Suprapubic skin (tissue), 4 donors: ENCODE measurements at regions not wholly inside any gene's neighbourhood (a gene's known extent, or its start where the extent isn't known, plus 50 kb on each side); places are given as distances from the start of the nearest gene placed in this dataset.
A peak's percentile ranks its signal among the peaks of the same experiment; 100 is the strongest.

ENCODE experiments used
- DNase-seq, 2 donors: peaks; one replicate each; pipeline ENCODE4 v3.0.0-alpha.2; 2019; ENCODE audit warnings: low spot score in 2 of 2
- H3K27ac ChIP-seq: fragments of 200-600 bp; sonication (generic); one replicate; pipeline ENCODE4 v1.5.1; 2019
- H3K27me3 ChIP-seq: fragments of 200-600 bp; sonication (generic); one replicate; pipeline ENCODE4 v1.5.1; 2019
- H3K36me3 ChIP-seq: fragments of 200-600 bp; sonication (generic); one replicate; pipeline ENCODE4 v1.5.1; 2019
- H3K4me1 ChIP-seq: fragments of 200-600 bp; sonication (generic); one replicate; pipeline ENCODE4 v1.5.1; 2019
- H3K4me3 ChIP-seq: fragments of 200-600 bp; sonication (generic); one replicate; pipeline ENCODE4 v1.5.1; 2019; ENCODE audit warnings: mild to moderate bottlenecking
- H3K9me3 ChIP-seq: fragments of 200-600 bp; sonication (generic); one replicate; pipeline ENCODE4 v1.5.1; 2019
- EP300 ChIP-seq: sonication (generic); formaldehyde crosslinking; IDR thresholded peaks from one replicate; pipeline ENCODE4 v1.6.1; 2017; ENCODE audit warnings: antibody characterized with exemption
- POLR2A ChIP-seq, 2 donors: fragments of 450-650 bp; IDR thresholded peaks; one replicate each; pipeline ENCODE4 v1.6.1; 2017; ENCODE audit warnings: antibody characterized with exemption in 2 of 2, mild to moderate bottlenecking in 2 of 2, moderate library complexity in 2 of 2
- POLR2AphosphoS5 ChIP-seq, 3 donors: sonication (generic); formaldehyde crosslinking; IDR thresholded peaks; one replicate each; pipeline ENCODE4 v1.6.1; 2017; ENCODE audit warnings: antibody characterized with exemption in 3 of 3
- WGBS: methylation state at CpG from one replicate; pipeline ENCODE4 v1.1.5; 2018; 5-methylcytosine and 5-hydroxymethylcytosine counted together
- TF ChIP-seq, protein P1 (sequence below), 2 donors: fragments of 200-600 bp in 1 of 2; fragments of 450-650 bp in 1 of 2; sonication (generic) in 1 of 2; IDR thresholded peaks; one replicate each; pipeline ENCODE4 v1.5.1; 2016 to 2019; ENCODE audit warnings: antibody characterized with exemption in 2 of 2, mild to moderate bottlenecking in 1 of 2, moderate library complexity in 1 of 2

DNA sequence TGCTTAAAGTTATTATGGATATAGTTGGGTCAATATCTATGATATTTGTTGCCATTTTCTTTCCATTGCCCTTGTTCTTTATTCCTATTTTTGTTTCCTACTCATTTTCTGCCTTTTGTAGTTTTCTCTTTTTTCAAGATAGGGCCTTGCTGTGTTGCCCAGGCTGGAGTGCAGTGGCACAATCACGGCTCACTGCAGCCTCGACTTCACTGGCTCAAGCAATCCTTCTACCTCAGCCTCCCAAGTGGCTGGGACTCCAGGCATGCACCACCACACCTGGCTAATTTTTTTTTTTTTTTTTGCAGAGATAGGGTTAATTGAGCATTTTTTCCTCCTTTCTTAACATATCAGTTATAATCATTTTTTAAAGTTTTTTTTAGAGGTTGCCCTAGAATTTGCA, 92.7 kb downstream of the TOMM20 start:
- Histone ChIP-seq H3K9me3 (no peaks in the 10 kb centered on the region), H3K4me3 (no peak overlapping the region), H3K36me3 (no peaks in the 10 kb centered on the region), H3K27ac (no peak overlapping the region), H3K4me1 (no peaks in the 10 kb centered on the region), H3K27me3 (no peaks in the 10 kb centered on the region)
- TF ChIP-seq POLR2A (IDR thresholded peaks at IDR 0.05) (no peak), POLR2AphosphoS5 (IDR thresholded peaks at IDR 0.05) (no peak)
- DNase-seq = no peak
- WGBS = 100% methylated on average over 2 of the region's 2 CpGs

DNA sequence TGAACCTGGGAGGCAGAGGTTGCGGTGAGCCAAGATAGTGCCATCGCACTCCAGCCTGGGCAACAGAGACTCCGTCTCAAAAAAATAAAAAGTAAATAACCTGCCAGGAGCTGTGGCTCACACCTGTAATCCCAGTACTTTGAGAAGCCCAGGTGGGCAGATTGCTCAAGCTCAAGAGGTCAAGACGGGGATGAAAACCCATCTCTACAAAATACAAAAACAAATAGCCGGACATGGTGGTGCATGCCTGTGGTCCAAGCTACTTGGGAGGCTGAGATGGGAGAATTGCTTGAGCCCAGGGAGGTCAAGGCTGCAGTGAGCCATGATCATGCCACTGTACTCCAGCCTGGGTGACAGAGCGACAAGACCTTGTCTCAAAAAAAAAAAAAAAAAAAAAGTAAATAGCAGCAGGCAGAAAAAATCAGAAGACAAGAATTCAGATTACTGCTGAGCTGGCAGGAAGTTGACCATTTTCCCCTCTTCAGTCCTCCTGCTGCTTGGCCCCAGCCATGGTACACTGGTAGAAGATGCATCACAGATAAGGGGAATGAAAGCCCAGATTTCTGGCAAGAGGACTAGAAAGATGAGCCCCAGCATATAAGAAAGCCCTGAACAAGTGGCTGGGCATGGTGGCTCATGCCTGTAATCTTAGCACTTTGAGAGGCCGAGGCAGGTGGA, 97.6 kb downstream of the TOMM20 start:
- H3K4me1 ChIP-seq = no peaks in the 10 kb centered on the region
- H3K4me3 ChIP-seq = no peak overlapping the region
- H3K36me3 ChIP-seq = no peaks in the 10 kb centered on the region
- no peak overlapping the region for H3K27ac ChIP-seq
- no peaks in the 10 kb centered on the region for H3K27me3 ChIP-seq
- TF ChIP-seq POLR2A (IDR thresholded peaks at IDR 0.05) = no peak
- TF ChIP-seq EP300 = no peak
- TF ChIP-seq POLR2AphosphoS5 (IDR thresholded peaks at IDR 0.05) = no peak
- TF ChIP-seq, protein P1, sequence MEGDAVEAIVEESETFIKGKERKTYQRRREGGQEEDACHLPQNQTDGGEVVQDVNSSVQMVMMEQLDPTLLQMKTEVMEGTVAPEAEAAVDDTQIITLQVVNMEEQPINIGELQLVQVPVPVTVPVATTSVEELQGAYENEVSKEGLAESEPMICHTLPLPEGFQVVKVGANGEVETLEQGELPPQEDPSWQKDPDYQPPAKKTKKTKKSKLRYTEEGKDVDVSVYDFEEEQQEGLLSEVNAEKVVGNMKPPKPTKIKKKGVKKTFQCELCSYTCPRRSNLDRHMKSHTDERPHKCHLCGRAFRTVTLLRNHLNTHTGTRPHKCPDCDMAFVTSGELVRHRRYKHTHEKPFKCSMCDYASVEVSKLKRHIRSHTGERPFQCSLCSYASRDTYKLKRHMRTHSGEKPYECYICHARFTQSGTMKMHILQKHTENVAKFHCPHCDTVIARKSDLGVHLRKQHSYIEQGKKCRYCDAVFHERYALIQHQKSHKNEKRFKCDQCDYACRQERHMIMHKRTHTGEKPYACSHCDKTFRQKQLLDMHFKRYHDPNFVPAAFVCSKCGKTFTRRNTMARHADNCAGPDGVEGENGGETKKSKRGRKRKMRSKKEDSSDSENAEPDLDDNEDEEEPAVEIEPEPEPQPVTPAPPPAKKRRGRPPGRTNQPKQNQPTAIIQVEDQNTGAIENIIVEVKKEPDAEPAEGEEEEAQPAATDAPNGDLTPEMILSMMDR (IDR thresholded peaks at IDR 0.05) = no peak
- 78% methylated on average over 7 of the region's 7 CpGs for WGBS
- DNase-seq = peak in 1 of 2 donors; percentile 11
- peaks cover 3% of the 10 kb centered on the region for H3K9me3 ChIP-seq

DNA sequence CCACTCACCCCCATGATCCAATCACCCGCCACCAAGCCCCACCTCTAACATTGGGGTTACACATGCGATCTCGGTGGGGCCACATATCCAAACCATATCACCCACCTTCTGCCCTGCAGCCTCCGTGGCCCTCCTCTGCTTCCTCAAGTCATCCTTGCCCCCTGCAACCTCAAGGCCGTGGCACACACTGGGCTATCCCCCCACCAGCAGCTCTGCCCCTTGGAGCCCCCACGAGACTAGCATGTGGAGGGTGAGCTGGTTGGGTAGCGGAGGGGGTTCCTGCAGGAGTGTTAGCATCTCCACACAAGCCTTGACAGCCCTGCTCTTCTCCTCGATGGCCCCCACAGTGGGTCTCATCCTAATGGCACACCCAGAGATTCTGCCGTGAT, 100.8 kb downstream of the TOMM20 start:
- TF ChIP-seq, protein P1 (IDR thresholded peaks at IDR 0.05) = no peak
- TF ChIP-seq POLR2AphosphoS5 (IDR thresholded peaks at IDR 0.05) (no peak), POLR2A (IDR thresholded peaks at IDR 0.05) (no peak), EP300 (no peak)
- 98% methylated on average over 8 of the region's 9 CpGs for WGBS
- DNase-seq = peak in 1 of 2 donors; percentile 53
- H3K27ac ChIP-seq = no peak overlapping the region
- peaks cover 3% of the 10 kb centered on the region for H3K9me3 ChIP-seq
- H3K4me3 ChIP-seq = no peak overlapping the region
- H3K36me3 ChIP-seq = no peaks in the 10 kb centered on the region
- no peaks in the 10 kb centered on the region for H3K27me3 ChIP-seq
- no peaks in the 10 kb centered on the region for H3K4me1 ChIP-seq

DNA sequence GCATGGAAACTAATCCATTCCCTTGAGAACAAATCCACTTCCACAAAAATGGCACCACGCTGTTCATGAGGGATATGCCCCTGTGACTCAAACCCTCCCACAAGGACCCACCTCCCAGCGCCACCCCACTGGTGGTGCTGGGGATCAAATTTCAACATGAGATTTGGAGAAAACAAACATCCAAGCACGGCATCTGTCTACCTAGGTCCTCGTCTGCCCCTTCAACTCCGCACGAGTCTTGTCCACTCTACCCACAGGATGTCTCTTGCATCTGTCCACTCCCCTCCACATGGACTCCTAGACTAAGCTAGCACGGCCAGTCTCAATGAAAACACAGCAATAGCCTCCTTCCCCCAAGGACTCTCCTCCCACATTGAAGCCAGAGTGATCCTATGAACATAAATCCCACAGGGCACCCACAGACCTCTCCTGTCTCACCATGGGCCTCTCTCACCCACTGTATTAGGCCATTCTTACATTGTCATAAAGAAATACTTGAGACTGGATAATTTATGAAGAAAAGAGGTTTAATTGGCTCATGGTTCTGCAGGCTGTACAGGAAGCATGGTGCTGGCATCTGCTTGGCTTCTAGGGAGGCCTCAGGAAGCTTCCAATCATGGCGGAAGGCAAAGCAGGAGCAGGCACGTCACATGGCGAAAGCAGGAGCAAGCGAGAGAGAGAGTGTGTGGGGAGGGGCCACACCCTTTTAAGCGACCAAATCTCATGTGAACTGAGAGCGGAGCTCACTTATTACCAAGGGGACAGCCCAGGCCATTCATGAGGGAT, 101.4 kb downstream of the TOMM20 start:
- DNase-seq = peak in 1 of 2 donors; percentile 22
- 97% methylated on average over 13 of the region's 13 CpGs for WGBS
- H3K27me3 ChIP-seq = no peaks in the 10 kb centered on the region
- H3K27ac ChIP-seq = no peak overlapping the region
- H3K4me3 ChIP-seq = no peak overlapping the region
- H3K36me3 ChIP-seq = no peaks in the 10 kb centered on the region
- TF ChIP-seq, protein P1 (IDR thresholded peaks at IDR 0.05) = no peak
- TF ChIP-seq POLR2A (IDR thresholded peaks at IDR 0.05) (no peak), EP300 (no peak), POLR2AphosphoS5 (IDR thresholded peaks at IDR 0.05) (no peak)
- no peaks in the 10 kb centered on the region for H3K4me1 ChIP-seq
- peaks cover 3% of the 10 kb centered on the region for H3K9me3 ChIP-seq

DNA sequence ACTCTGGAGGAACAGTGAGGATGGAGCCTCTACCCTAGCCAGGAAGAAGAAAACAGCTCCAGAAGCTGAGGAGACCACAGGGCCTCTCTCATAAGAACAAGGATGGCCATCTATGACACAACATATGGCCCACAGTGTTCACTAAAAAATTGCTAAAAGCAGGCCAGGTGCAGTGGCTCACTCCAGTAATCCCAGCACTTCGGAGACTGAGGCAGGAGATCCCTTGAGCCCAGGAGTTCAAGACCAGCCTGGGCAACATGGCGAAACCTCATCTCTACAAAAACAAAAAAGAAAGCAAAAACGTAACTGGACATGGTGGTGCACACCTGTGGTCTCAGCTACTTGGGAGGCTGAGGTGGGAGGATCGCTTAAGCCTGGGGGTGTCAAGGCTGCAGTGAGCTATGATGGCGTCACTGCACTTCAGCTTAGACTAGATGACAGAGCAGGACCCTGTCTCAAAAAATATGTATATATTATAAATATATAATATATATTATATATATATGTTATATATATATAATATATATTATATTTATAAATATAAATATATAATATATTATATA, 103.1 kb downstream of the TOMM20 start:
- H3K27ac ChIP-seq = no peak overlapping the region
- WGBS = 95% methylated on average over 5 of the region's 5 CpGs
- DNase-seq = peak; percentile 9 to 40

More for the DNA sequence above, 103.1 kb downstream of the TOMM20 start:
- Histone ChIP-seq H3K9me3 (peaks cover 3% of the 10 kb centered on the region), H3K4me1 (peaks cover 2% of the 10 kb centered on the region), H3K27me3 (no peaks in the 10 kb centered on the region), H3K36me3 (no peaks in the 10 kb centered on the region), H3K4me3 (no peak overlapping the region)
- TF ChIP-seq, protein P1 (IDR thresholded peaks at IDR 0.05) = no peak
- TF ChIP-seq EP300 (no peak), POLR2A (IDR thresholded peaks at IDR 0.05) (no peak), POLR2AphosphoS5 (IDR thresholded peaks at IDR 0.05) (no peak)
